GM23338 (cell line): ENCODE measurements at regions not wholly inside any gene's neighbourhood (a gene's known extent, or its start where the extent isn't known, plus 50 kb on each side); places are given as distances from the start of the nearest gene placed in this dataset.

Source experiments
- EZH2phosphoT487 ChIP-seq: fragments of 200-600 bp; sonication (generic); IDR thresholded peaks from one replicate; pipeline ENCODE4 v1.8.1; 2018; ENCODE audit warnings: antibody characterized with exemption; ENCODE audit not compliant: unreplicated experiment
- POLR2AphosphoS5 ChIP-seq: IDR thresholded peaks from 2 replicates; pipeline ENCODE4 v1.6.1; 2016; ENCODE audit warnings: antibody characterized with exemption, low read depth
- TF ChIP-seq, protein P1 (sequence below), 2 experiments: fragments of 200-600 bp in 1 of 2; sonication (generic) in 1 of 2; conservative IDR thresholded peaks; 2 replicates each; pipeline versions ENCODE4 v1.5.1 to v1.6.1; 2016 to 2017; ENCODE audit warnings: antibody characterized with exemption in 2 of 2, low read depth in 2 of 2, mild to moderate bottlenecking in 2 of 2, moderate library complexity in 1 of 2
- TF ChIP-seq, protein P2 (sequence below): IDR thresholded peaks from one replicate; pipeline ENCODE4 v1.6.1; 2018; ENCODE audit warnings: antibody characterized with exemption; ENCODE audit not compliant: unreplicated experiment

DNA sequence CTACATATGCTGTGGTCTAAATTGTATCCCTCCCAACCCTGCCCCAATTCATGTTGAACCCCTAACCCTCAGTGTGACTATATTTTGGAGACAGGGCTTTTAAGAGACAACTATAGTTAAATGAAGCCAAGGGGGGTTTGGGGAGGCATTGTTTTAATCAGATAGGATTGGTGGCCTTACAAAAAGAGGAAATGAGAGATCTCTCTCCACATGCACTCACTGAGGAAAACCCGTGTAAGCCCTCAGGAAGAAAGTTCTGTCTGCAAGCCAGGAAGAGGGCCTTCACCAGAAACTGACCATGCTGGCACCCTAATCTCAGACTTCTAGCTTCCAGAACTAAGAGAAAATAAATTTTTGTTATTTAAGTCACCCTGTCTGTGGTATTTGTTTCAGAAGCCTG lies 276.7 kb downstream of the KIF20B start:
- TF ChIP-seq, protein P1, sequence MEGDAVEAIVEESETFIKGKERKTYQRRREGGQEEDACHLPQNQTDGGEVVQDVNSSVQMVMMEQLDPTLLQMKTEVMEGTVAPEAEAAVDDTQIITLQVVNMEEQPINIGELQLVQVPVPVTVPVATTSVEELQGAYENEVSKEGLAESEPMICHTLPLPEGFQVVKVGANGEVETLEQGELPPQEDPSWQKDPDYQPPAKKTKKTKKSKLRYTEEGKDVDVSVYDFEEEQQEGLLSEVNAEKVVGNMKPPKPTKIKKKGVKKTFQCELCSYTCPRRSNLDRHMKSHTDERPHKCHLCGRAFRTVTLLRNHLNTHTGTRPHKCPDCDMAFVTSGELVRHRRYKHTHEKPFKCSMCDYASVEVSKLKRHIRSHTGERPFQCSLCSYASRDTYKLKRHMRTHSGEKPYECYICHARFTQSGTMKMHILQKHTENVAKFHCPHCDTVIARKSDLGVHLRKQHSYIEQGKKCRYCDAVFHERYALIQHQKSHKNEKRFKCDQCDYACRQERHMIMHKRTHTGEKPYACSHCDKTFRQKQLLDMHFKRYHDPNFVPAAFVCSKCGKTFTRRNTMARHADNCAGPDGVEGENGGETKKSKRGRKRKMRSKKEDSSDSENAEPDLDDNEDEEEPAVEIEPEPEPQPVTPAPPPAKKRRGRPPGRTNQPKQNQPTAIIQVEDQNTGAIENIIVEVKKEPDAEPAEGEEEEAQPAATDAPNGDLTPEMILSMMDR (conservative IDR thresholded peaks at IDR 0.05; ENCODE audit: low read depth in 2 of 2): no peak
- TF ChIP-seq POLR2AphosphoS5 (no peak), EZH2phosphoT487 (no peak)
- TF ChIP-seq, protein P2, sequence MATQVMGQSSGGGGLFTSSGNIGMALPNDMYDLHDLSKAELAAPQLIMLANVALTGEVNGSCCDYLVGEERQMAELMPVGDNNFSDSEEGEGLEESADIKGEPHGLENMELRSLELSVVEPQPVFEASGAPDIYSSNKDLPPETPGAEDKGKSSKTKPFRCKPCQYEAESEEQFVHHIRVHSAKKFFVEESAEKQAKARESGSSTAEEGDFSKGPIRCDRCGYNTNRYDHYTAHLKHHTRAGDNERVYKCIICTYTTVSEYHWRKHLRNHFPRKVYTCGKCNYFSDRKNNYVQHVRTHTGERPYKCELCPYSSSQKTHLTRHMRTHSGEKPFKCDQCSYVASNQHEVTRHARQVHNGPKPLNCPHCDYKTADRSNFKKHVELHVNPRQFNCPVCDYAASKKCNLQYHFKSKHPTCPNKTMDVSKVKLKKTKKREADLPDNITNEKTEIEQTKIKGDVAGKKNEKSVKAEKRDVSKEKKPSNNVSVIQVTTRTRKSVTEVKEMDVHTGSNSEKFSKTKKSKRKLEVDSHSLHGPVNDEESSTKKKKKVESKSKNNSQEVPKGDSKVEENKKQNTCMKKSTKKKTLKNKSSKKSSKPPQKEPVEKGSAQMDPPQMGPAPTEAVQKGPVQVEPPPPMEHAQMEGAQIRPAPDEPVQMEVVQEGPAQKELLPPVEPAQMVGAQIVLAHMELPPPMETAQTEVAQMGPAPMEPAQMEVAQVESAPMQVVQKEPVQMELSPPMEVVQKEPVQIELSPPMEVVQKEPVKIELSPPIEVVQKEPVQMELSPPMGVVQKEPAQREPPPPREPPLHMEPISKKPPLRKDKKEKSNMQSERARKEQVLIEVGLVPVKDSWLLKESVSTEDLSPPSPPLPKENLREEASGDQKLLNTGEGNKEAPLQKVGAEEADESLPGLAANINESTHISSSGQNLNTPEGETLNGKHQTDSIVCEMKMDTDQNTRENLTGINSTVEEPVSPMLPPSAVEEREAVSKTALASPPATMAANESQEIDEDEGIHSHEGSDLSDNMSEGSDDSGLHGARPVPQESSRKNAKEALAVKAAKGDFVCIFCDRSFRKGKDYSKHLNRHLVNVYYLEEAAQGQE: no peak
